Ishikawa (cell line): ENCODE measurements at regions not wholly inside any gene's neighbourhood (a gene's known extent, or its start where the extent isn't known, plus 50 kb on each side); places are given as distances from the start of the nearest gene placed in this dataset.

Experiments used
- CEBPB ChIP-seq: IDR thresholded peaks from 2 replicates; pipeline ENCODE4 v1.6.1; 2012
- CREB1 ChIP-seq: IDR thresholded peaks from 2 replicates; pipeline ENCODE4 v1.6.1; 2012; ENCODE audit warnings: low read depth
- EGR1 ChIP-seq: IDR thresholded peaks from 2 replicates; pipeline ENCODE4 v1.6.1; 2012
- EP300 ChIP-seq: IDR thresholded peaks from 2 replicates; pipeline ENCODE4 v1.6.1; 2012; ENCODE audit warnings: borderline replicate concordance
- FOXM1 ChIP-seq: IDR thresholded peaks from 2 replicates; pipeline ENCODE4 v1.6.1; 2012; ENCODE audit warnings: low read depth, borderline replicate concordance
- NFIC ChIP-seq: IDR thresholded peaks from 2 replicates; pipeline ENCODE4 v1.6.1; 2012
- RAD21 ChIP-seq: IDR thresholded peaks from 2 replicates; pipeline ENCODE4 v1.6.1; 2012; ENCODE audit warnings: low read depth
- TAF1 ChIP-seq: IDR thresholded peaks from 2 replicates; pipeline ENCODE4 v1.6.1; 2012; ENCODE audit warnings: low read depth, mild to moderate bottlenecking
- TCF12 ChIP-seq: IDR thresholded peaks from 2 replicates; pipeline ENCODE4 v1.6.1; 2012; ENCODE audit warnings: low read depth
- TEAD4 ChIP-seq: IDR thresholded peaks from 2 replicates; pipeline ENCODE4 v1.6.1; 2012
- YY1 ChIP-seq: IDR thresholded peaks from 2 replicates; pipeline ENCODE4 v1.6.1; 2012; ENCODE audit warnings: low read depth
- ZBTB7A ChIP-seq: IDR thresholded peaks from 2 replicates; pipeline ENCODE4 v1.6.1; 2012; ENCODE audit warnings: low read depth
- TF ChIP-seq, protein P1 (sequence below): IDR thresholded peaks from 2 replicates; pipeline ENCODE4 v1.6.1; 2012
- TF ChIP-seq, protein P2 (sequence below): IDR thresholded peaks from 2 replicates; pipeline ENCODE4 v1.6.1; 2012
- TF ChIP-seq, protein P3 (sequence below): IDR thresholded peaks from 2 replicates; pipeline ENCODE4 v1.6.1; 2012; ENCODE audit warnings: low read depth, mild to moderate bottlenecking

DNA sequence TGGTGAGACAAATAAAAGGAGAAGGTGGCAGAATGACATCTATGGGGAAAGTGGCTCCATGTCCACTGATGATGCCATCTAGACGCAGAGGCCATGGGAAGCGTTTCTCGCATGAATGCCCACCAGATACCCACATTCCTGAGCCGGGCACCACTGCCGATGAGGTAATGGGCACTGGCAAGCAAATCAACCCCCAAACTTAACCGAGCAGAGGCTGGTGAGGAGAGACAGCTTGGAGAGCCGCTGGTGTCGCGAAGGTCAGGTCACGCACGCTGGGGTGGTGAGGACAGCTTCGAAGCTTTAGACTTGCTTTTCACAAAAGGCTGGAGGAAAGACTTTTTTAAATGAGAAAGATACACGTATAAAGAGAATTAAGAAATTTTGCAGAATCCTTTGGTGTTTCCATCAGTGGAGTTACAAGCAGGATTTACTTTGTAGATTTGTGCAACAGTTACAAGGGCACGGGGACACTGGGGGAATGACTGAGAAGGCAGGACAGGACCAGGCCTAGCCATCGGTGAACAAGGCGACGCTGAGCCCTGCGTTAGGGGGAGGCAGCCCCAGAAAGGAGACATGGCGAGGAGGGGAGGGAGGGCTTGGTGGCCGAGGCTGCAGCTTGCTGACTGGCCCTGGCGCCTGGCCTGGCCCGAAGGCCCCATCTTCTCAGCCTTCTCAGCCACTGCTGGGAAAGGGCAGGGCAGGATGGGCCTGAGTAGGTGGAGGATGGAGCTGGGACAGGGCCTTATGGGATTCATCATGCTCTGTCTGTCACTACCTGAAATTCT, 83.9 kb upstream of the HDAC4 start:
- TF ChIP-seq TEAD4 (no peak), CEBPB (no peak), FOXM1 (no peak), TAF1 (no peak), YY1 (no peak), EP300 (no peak), EGR1 (no peak), RAD21 (no peak), CREB1 (no peak), ZBTB7A (no peak), TCF12 (no peak), NFIC (no peak)
- TF ChIP-seq, protein P1, sequence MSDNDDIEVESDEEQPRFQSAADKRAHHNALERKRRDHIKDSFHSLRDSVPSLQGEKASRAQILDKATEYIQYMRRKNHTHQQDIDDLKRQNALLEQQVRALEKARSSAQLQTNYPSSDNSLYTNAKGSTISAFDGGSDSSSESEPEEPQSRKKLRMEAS, result no peak
- TF ChIP-seq, protein P2, sequence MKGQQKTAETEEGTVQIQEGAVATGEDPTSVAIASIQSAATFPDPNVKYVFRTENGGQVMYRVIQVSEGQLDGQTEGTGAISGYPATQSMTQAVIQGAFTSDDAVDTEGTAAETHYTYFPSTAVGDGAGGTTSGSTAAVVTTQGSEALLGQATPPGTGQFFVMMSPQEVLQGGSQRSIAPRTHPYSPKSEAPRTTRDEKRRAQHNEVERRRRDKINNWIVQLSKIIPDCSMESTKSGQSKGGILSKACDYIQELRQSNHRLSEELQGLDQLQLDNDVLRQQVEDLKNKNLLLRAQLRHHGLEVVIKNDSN, result no peak
- TF ChIP-seq, protein P3, sequence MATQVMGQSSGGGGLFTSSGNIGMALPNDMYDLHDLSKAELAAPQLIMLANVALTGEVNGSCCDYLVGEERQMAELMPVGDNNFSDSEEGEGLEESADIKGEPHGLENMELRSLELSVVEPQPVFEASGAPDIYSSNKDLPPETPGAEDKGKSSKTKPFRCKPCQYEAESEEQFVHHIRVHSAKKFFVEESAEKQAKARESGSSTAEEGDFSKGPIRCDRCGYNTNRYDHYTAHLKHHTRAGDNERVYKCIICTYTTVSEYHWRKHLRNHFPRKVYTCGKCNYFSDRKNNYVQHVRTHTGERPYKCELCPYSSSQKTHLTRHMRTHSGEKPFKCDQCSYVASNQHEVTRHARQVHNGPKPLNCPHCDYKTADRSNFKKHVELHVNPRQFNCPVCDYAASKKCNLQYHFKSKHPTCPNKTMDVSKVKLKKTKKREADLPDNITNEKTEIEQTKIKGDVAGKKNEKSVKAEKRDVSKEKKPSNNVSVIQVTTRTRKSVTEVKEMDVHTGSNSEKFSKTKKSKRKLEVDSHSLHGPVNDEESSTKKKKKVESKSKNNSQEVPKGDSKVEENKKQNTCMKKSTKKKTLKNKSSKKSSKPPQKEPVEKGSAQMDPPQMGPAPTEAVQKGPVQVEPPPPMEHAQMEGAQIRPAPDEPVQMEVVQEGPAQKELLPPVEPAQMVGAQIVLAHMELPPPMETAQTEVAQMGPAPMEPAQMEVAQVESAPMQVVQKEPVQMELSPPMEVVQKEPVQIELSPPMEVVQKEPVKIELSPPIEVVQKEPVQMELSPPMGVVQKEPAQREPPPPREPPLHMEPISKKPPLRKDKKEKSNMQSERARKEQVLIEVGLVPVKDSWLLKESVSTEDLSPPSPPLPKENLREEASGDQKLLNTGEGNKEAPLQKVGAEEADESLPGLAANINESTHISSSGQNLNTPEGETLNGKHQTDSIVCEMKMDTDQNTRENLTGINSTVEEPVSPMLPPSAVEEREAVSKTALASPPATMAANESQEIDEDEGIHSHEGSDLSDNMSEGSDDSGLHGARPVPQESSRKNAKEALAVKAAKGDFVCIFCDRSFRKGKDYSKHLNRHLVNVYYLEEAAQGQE, result no peak

DNA sequence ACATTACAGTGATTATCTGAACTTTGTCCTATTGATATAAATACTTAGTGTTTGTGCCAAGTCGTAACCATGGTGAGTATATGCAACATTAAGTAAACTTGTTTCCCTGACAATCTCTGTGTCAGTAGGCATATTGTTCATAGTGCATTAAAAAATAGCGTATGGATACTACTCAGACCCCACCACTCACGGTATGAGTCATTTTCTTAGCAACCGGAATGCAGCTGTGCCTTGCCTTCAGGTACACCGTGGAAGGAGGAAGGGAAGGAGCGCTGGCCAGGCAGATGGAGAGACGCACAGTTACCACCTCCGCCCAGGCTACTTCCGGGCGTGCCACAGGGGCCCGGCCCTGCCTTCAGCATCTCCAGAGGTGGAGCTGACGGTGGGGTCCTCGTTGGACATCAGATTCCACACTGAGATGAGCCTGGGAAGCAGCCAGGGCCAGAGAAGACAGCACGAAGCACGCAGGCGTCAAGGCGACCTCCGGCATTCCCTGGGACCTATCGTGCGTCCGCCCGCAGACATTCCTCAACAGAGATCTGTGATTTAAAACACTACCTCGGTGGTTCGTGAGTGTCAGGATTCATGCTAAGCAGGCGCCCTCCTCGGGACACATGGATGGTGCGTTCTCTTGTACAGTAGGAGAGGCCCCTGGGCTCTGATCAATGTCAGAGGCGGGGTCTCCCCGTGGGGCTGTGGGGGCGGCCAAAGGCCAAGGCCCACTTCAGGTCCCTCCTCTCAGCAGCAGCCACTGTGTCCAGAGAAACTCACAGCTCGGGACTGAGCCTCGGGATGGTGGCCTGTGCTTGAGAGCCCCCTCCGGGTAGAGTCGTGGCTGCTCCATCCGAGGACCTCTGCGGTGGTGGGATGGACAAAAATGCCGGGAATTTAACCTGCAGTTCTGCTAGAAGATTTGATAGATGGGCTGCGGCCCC, 82.2 kb upstream of the HDAC4 start:
- no peak for TF ChIP-seq RAD21
- no peak for TF ChIP-seq YY1
- no peak for TF ChIP-seq TAF1
- TF ChIP-seq EGR1, result no peak
- no peak for TF ChIP-seq CREB1

DNA sequence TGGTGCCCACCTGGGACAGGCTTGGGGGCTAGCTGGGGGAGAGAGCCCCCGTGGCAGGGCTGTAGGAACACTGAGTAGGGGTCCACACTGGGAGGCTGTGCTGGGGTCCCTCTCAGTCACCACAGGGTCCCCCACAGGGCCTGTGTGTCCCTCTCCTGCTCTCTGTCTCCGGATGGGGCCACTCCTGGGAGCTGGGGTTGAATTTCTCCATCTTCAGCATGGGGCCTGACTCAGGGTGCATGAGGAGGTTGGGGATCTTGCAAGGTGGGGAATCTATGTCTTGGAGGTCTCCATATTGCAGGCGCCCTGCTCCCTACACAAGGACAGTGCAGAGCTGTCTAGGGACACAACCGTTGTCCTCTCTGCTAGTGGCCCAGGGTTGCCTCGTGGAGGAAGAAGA, 78.7 kb upstream of the HDAC4 start:
- TF ChIP-seq TEAD4 (no peak), NFIC (no peak), TAF1 (no peak)

DNA sequence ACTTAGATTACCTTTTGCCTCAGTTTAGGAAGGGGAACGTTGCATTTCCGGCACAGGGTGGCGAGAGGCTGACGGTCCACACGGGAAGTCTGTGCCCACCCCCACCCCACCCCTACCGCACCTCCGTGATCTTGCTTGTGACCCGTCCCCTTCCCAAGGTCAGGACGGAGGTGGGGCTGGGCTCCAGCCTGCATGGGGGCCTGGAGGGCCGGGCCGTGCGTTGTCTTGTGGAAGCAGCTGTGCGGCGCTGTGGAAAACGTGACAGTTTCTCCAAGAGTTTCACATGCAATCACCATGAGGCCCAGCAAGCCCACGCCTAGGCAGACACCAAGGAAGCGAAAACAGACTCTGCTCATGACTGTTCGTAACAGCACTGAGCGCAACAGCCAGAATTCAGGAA, 76.8 kb upstream of the HDAC4 start:
- TF ChIP-seq CEBPB, result no peak
- no peak for TF ChIP-seq CREB1
- TF ChIP-seq, protein P1, result no peak
- TF ChIP-seq EGR1, result no peak
- TF ChIP-seq, protein P2, result no peak
- no peak for TF ChIP-seq FOXM1
- no peak for TF ChIP-seq YY1
- no peak for TF ChIP-seq TCF12
- TF ChIP-seq TAF1, result no peak
- no peak for TF ChIP-seq RAD21
- TF ChIP-seq TEAD4, result no peak
- no peak for TF ChIP-seq NFIC

DNA sequence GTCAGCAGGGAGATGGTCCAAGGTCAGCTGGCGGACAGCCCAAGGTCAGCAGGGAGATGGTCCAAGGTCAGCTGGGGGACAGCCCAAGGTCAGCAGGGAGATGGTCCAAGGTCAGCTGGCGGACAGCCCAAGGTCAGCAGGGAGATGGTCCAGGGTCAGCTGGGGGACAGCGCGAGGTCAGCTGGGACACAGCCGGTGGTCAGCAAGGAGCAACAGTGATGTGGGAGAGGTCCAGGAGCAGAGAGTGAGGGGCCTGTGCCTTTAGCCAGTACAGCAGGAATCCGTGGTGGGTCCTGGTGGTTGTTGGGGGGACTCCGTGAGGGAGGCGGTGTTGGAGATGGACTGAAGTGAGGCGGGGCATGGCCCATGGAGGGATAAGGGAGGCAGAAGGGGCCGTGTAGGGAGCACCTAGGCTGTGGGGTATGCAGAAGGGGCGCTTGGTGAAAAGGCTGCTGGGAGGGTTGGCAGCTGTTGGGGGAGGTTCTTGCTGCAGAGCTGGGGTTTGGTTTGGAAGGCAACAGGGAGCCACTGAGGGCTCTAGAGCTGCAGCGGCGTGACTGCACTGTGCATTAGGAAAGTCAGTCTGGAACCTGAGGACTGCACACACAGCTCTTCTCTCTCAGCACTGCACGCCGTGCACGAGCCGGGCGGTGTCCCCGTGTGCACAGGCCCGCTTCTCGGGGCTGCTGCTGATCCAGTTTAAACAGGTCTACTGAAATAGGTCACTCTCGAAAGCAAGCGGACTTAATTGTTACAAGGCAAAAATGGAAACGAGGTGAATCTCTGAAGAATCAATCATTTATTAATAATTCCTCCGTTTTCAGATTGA, 76.2 kb upstream of the HDAC4 start:
- TF ChIP-seq TEAD4, result no peak
- no peak for TF ChIP-seq YY1
- TF ChIP-seq FOXM1, result no peak
- TF ChIP-seq, protein P2, result no peak

DNA sequence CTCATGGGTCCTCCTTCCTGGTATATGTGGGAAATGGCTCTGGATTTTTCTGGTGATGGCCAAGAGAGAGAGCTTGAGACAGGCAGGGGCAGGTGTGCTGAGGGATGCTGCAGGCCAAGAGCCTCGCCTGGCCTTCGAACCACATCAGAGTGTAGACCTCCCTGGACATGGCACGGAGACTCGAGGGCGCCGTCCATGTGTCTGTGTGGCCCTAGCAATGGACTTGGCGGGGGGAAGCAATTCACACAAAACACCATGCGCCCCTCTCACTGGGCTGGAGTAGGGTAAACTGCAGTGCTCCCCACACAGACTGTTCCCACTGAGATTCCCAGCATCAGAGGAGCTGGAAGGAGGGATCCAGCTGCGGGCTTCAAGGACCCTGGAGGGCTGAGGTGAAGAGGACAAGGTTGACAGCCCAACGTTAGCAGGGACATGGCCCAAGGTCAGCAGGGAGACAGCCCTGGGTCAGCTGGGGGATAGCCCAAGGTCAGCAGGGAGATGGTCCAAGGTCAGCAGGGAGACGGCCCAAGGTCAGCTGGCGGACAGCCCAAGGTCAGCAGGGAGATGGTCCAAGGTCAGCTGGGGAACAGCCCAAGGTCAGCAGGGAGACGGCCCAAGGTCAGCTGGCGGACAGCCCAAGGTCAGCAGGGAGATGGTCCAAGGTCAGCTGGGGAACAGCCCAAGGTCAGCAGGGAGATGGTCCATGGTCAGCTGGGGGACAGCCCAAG, 75.4 kb upstream of the HDAC4 start:
- TF ChIP-seq CEBPB (no peak), CREB1 (no peak), ZBTB7A (no peak), RAD21 (no peak), NFIC (no peak), EGR1 (no peak), FOXM1 (no peak), TAF1 (no peak), YY1 (no peak), TEAD4 (no peak), TCF12 (no peak), EP300 (no peak)
- TF ChIP-seq, protein P1, result no peak
- TF ChIP-seq, protein P2, result no peak
- TF ChIP-seq, protein P3, result no peak
